ENCODE measurements at regions not wholly inside any gene's neighbourhood (a gene's known extent, or its start where the extent isn't known, plus 50 kb on each side); places are given as distances from the start of the nearest gene placed in this dataset.
"Not testable (repeated sequence)": the region's sequence is repeated elsewhere in the genome, so short reads cannot be mapped to it uniquely, and the experiment has no call there.

- DNase-seq: no peak
Observed at GRCh38 chr2:13758412-13758811, 874.1 kb upstream of the LRATD1 start.

GRCh38 chr2:13768274-13768673 lies 864.2 kb upstream of the LRATD1 start:
- no peak for DNase-seq

- no peak for DNase-seq
Observed at GRCh38 chr2:13770279-13770678, 862.2 kb upstream of the LRATD1 start.

- DNase-seq: no peak
Observed at GRCh38 chr2:13779996-13780395, 852.5 kb upstream of the LRATD1 start.

- no peak for DNase-seq
Observed at GRCh38 chr2:13791019-13791547, 841.4 kb upstream of the LRATD1 start.

- no peak for DNase-seq
Observed at GRCh38 chr2:13806539-13806938, 826.0 kb upstream of the LRATD1 start.

GRCh38 chr2:13813236-13813635 lies 819.3 kb upstream of the LRATD1 start:
- no peak for DNase-seq

- no peak for DNase-seq
Observed at GRCh38 chr2:13818002-13818401, 814.5 kb upstream of the LRATD1 start.

- DNase-seq: no peak
Observed at GRCh38 chr2:13819896-13820295, 812.6 kb upstream of the LRATD1 start.

GRCh38 chr2:13821255-13821880 lies 811.1 kb upstream of the LRATD1 start:
- DNase-seq: no peak

- no peak for DNase-seq
Observed at GRCh38 chr2:13822365-13822764, 810.2 kb upstream of the LRATD1 start.

- DNase-seq: no peak
Observed at GRCh38 chr2:13826314-13826853, 806.1 kb upstream of the LRATD1 start.

GRCh38 chr2:13858626-13859025 lies 773.9 kb upstream of the LRATD1 start:
- DNase-seq: no peak

GRCh38 chr2:13868275-13868674 lies 764.2 kb upstream of the LRATD1 start:
- not testable (repeated sequence) for DNase-seq

GRCh38 chr2:13876491-13877037 lies 756.0 kb upstream of the LRATD1 start:
- no peak for DNase-seq

GRCh38 chr2:13877571-13877970 lies 754.9 kb upstream of the LRATD1 start:
- DNase-seq: no peak

GRCh38 chr2:13884291-13884976 lies 748.1 kb upstream of the LRATD1 start:
- no peak for DNase-seq

GRCh38 chr2:13901526-13901925 lies 731.0 kb upstream of the LRATD1 start:
- DNase-seq: no peak

GRCh38 chr2:13905831-13906230 lies 726.7 kb upstream of the LRATD1 start:
- DNase-seq: no peak

GRCh38 chr2:13916066-13916465 lies 716.5 kb upstream of the LRATD1 start:
- DNase-seq: no peak

- DNase-seq: no peak
Observed at GRCh38 chr2:13917958-13918357, 714.6 kb upstream of the LRATD1 start.

GRCh38 chr2:13919981-13920382 lies 712.5 kb upstream of the LRATD1 start:
- DNase-seq: no peak

GRCh38 chr2:13921245-13921644 lies 711.3 kb upstream of the LRATD1 start:
- no peak for DNase-seq

GRCh38 chr2:13923823-13924222 lies 708.7 kb upstream of the LRATD1 start:
- DNase-seq: no peak

Measured in activated effector memory CD4-positive, alpha-beta T cell treated with Interleukin-2 at 50 U/mL for 16 hours (primary cell).